Upper lobe of right lung (tissue), 1 donor: ENCODE measurements at regions not wholly inside any gene's neighbourhood (a gene's known extent, or its start where the extent isn't known, plus 50 kb on each side); places are given as distances from the start of the nearest gene placed in this dataset.

Experiments used
- ATAC-seq: fragments of 200-7000 bp; cut with Tn5 transposase; one replicate; pipeline ENCODE4 v1.9.1; 2020; ENCODE audit warnings: mild to moderate bottlenecking, moderate library complexity
- DNase-seq: peaks from one replicate; pipeline ENCODE4 v3.0.0-alpha.2; 2020
- H3K27ac ChIP-seq: fragments of 200-600 bp; one replicate; pipeline ENCODE4 v1.8.0; 2022
- H3K27me3 ChIP-seq: fragments of 200-600 bp; one replicate; pipeline ENCODE4 v1.8.0; 2022; ENCODE audit warnings: mild to moderate bottlenecking
- H3K36me3 ChIP-seq: fragments of 200-600 bp; one replicate; pipeline ENCODE4 v1.8.0; 2022
- H3K4me1 ChIP-seq: fragments of 200-600 bp; one replicate; pipeline ENCODE4 v1.8.0; 2022
- H3K4me3 ChIP-seq: fragments of 200-600 bp; one replicate; pipeline ENCODE4 v1.8.0; 2022; ENCODE audit warnings: mild to moderate bottlenecking
- H3K9me3 ChIP-seq: fragments of 200-600 bp; one replicate; pipeline ENCODE4 v1.8.0; 2022
- CTCF ChIP-seq: fragments of 200-600 bp; IDR thresholded peaks from one replicate; pipeline ENCODE4 v1.8.0; 2022; ENCODE audit warnings: antibody characterized with exemption
- intact Hi-C: fragments of 100-400 bp; cut with DNase I; formaldehyde crosslinking; loops from one replicate; pipeline ENCODE4 v1.11.0; 2022
- donor health status: DM: no; HTN: yes; CAD: no; lungs with severe emphysema.

- H3K4me3 ChIP-seq = no peak overlapping the region
These were observed 476.7 kb downstream of the NOVA1 start for GRCh38 chr14:26121181-26121580.

GRCh38 chr14:26113911-26114640 is 483.8 kb downstream of the NOVA1 start:
- Histone ChIP-seq H3K4me1 (no peaks in the 10 kb centered on the region), H3K36me3 (no peaks in the 10 kb centered on the region), H3K9me3 (no peaks in the 10 kb centered on the region), H3K27me3 (no peaks in the 10 kb centered on the region), H3K4me3 (no peak overlapping the region), H3K27ac (no peak overlapping the region)
- ATAC-seq = no peak
- DNase-seq = no peak
- intact Hi-C loops = no loop called here
- no peak for TF ChIP-seq CTCF

More at GRCh38 chr14:26121181-26121580, 476.7 kb downstream of the NOVA1 start:
- Histone ChIP-seq H3K9me3 (no peaks in the 10 kb centered on the region), H3K36me3 (no peaks in the 10 kb centered on the region), H3K27ac (no peak overlapping the region), H3K27me3 (no peaks in the 10 kb centered on the region), H3K4me1 (no peaks in the 10 kb centered on the region)
- ATAC-seq = no peak
- intact Hi-C loops = no loop called here
- DNase-seq = no peak
- no peak for TF ChIP-seq CTCF

GRCh38 chr14:26104717-26105116 is 493.1 kb downstream of the NOVA1 start:
- DNase-seq (no peak), ATAC-seq (no peak)
- H3K9me3 ChIP-seq = no peaks in the 10 kb centered on the region
- H3K4me1 ChIP-seq = no peaks in the 10 kb centered on the region
- H3K36me3 ChIP-seq = no peaks in the 10 kb centered on the region
- H3K27me3 ChIP-seq = no peaks in the 10 kb centered on the region
- H3K4me3 ChIP-seq = no peak overlapping the region
- intact Hi-C loops = no loop called here
- no peak for TF ChIP-seq CTCF
- H3K27ac ChIP-seq = no peak overlapping the region

- no peak overlapping the region for H3K4me3 ChIP-seq
- no peak overlapping the region for H3K27ac ChIP-seq
- no peaks in the 10 kb centered on the region for H3K36me3 ChIP-seq
- intact Hi-C loops = no loop called here
- H3K4me1 ChIP-seq = no peaks in the 10 kb centered on the region
- no peak for DNase-seq
- no peaks in the 10 kb centered on the region for H3K9me3 ChIP-seq
- TF ChIP-seq CTCF = no peak
- no peaks in the 10 kb centered on the region for H3K27me3 ChIP-seq
- ATAC-seq = no peak
These were observed 500.0 kb downstream of the NOVA1 start for GRCh38 chr14:26097852-26098251.

- H3K27me3 ChIP-seq = no peaks in the 10 kb centered on the region
- no peak overlapping the region for H3K4me3 ChIP-seq
- H3K27ac ChIP-seq = no peak overlapping the region
- H3K4me1 ChIP-seq = no peaks in the 10 kb centered on the region
- no peak for DNase-seq
- TF ChIP-seq CTCF = no peak
- H3K36me3 ChIP-seq = no peaks in the 10 kb centered on the region
- intact Hi-C loops = no loop called here
- ATAC-seq = no peak
- no peaks in the 10 kb centered on the region for H3K9me3 ChIP-seq
These were observed 509.6 kb downstream of the NOVA1 start for GRCh38 chr14:26088275-26088674.

- DNase-seq (no peak), ATAC-seq (no peak)
- no peak overlapping the region for H3K27ac ChIP-seq
- H3K27me3 ChIP-seq = no peaks in the 10 kb centered on the region
- no peaks in the 10 kb centered on the region for H3K9me3 ChIP-seq
- no peaks in the 10 kb centered on the region for H3K36me3 ChIP-seq
- H3K4me1 ChIP-seq = no peaks in the 10 kb centered on the region
- no peak for TF ChIP-seq CTCF
- intact Hi-C loops = no loop called here
- H3K4me3 ChIP-seq = no peak overlapping the region
These were observed 516.8 kb downstream of the NOVA1 start for GRCh38 chr14:26081043-26081442.
